ENCODE measurements at regions not wholly inside any gene's neighbourhood (a gene's known extent, or its start where the extent isn't known, plus 50 kb on each side); places are given as distances from the start of the nearest gene placed in this dataset.

DNA sequence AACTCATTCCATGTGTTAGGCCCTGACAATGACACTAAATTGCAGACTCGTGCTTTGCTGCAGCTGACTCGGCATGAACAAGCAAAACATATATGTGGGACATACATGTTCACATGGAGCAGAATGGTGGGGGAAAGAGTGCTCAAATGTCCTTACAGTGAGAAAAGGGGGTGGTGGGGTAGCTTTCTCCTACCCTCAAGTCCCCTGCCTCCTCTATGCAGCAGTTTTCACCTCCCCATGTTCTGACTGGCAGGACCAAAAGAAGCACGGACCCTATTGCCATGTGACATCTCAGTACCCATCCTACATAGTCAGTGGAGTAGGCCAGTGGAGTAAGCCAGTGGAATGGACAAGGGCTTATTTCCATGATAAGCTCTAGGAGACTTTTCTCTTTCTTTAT lies 259.3 kb downstream of the TTC32 start:
- Histone ChIP-seq H3K36me3 (no peaks in the 10 kb centered on the region), H3K27me3 (no peaks in the 10 kb centered on the region), H3K4me1 (ENCODE audit: insufficient read depth) (no peaks in the 10 kb centered on the region), H3K9me3 (no peaks in the 10 kb centered on the region), H3K27ac (no peak overlapping the region), H3K4me3 (no peak overlapping the region)
- DNase-seq, result no peak
- TF ChIP-seq EP300 (IDR thresholded peaks at IDR 0.05), result no peak
- TF ChIP-seq, protein P1, sequence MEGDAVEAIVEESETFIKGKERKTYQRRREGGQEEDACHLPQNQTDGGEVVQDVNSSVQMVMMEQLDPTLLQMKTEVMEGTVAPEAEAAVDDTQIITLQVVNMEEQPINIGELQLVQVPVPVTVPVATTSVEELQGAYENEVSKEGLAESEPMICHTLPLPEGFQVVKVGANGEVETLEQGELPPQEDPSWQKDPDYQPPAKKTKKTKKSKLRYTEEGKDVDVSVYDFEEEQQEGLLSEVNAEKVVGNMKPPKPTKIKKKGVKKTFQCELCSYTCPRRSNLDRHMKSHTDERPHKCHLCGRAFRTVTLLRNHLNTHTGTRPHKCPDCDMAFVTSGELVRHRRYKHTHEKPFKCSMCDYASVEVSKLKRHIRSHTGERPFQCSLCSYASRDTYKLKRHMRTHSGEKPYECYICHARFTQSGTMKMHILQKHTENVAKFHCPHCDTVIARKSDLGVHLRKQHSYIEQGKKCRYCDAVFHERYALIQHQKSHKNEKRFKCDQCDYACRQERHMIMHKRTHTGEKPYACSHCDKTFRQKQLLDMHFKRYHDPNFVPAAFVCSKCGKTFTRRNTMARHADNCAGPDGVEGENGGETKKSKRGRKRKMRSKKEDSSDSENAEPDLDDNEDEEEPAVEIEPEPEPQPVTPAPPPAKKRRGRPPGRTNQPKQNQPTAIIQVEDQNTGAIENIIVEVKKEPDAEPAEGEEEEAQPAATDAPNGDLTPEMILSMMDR (IDR thresholded peaks at IDR 0.05), result no peak
- no peak for TF ChIP-seq POLR2A (IDR thresholded peaks at IDR 0.05)
- intact Hi-C loops (cut with DNase I), result no loop called here
- 91 to 97% (median 91%) methylated on average over 3 of the region's 3 CpGs for WGBS, 3 donors

DNA sequence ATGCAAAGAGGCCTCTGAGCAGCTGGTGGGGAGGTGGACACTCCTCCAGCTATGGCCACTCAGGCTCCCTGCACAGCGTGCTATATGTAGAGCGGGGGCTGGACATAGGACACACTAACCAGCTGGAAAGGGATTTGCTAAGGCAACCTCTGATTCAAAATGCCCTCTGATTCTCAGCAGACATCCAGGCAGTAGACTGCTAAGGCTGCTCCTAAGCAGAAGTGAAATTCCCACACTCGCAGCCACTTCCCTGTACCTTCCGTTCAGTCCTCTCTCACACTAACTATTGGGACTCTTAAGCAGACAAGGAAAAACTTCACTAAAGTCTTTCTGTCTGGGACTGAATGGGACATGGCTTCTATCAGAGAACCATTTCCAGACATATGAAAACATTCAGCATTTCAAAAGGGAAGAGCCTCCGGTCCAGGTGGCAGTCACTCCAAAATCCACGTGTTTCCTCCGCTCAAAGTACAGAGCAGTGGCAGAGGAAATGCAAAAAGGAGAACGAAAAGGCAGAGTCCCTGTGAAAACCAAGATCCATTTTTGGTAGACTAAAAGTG lies 265.8 kb downstream of the TTC32 start:
- Histone ChIP-seq H3K4me3 (no peak overlapping the region), H3K4me1 (ENCODE audit: insufficient read depth) (no peaks in the 10 kb centered on the region), H3K36me3 (no peaks in the 10 kb centered on the region), H3K27me3 (no peaks in the 10 kb centered on the region), H3K27ac (no peak overlapping the region), H3K9me3 (no peaks in the 10 kb centered on the region)
- no peak for TF ChIP-seq EP300 (IDR thresholded peaks at IDR 0.05)
- no peak for TF ChIP-seq POLR2A (IDR thresholded peaks at IDR 0.05)
- TF ChIP-seq, protein P1 (IDR thresholded peaks at IDR 0.05), result no peak
- no peak for DNase-seq
- intact Hi-C loops (cut with DNase I), result no loop called here
- WGBS, 3 donors, result 88 to 91% (median 90%) methylated on average over 8 of the region's 8 CpGs

DNA sequence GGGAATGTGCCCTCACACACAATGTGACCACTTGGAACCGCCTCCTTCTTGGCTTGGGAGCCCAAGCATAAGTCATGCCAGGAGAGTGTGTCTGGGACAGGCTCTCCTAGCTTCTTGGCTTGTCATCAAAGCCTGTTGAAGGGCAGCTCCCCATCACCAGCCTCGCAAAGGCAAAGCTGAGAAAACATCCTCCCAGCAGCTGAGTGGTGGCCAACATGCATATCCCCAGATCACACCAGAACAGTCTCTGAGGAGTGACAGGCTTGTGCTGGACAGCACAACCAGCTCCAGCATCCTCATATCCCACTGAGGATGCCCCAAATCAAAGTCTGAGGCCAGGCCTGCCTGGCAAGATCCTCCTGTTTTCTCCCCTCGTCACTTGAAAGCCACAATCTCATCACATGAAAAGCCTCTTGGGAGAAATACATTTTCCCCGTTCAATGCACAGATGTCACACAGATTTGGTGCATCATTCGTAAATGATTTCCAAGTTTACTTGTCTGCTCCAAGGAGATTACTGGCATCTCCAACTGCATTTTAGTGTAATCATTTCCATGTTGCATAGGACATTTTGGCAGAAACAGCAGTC lies 269.3 kb downstream of the TTC32 start:
- DNase-seq, result no peak
- TF ChIP-seq POLR2A (IDR thresholded peaks at IDR 0.05) (no peak), EP300 (IDR thresholded peaks at IDR 0.05) (no peak)
- TF ChIP-seq, protein P1 (IDR thresholded peaks at IDR 0.05), result no peak
- WGBS, 3 donors, result 59 to 63% (median 61%) methylated on average over 5 of the region's 5 CpGs
- Histone ChIP-seq H3K36me3 (no peaks in the 10 kb centered on the region), H3K27me3 (no peaks in the 10 kb centered on the region), H3K4me1 (ENCODE audit: insufficient read depth) (no peaks in the 10 kb centered on the region), H3K9me3 (no peaks in the 10 kb centered on the region), H3K27ac (no peak overlapping the region), H3K4me3 (no peak overlapping the region)
- intact Hi-C loops (cut with DNase I), result no loop called here

DNA sequence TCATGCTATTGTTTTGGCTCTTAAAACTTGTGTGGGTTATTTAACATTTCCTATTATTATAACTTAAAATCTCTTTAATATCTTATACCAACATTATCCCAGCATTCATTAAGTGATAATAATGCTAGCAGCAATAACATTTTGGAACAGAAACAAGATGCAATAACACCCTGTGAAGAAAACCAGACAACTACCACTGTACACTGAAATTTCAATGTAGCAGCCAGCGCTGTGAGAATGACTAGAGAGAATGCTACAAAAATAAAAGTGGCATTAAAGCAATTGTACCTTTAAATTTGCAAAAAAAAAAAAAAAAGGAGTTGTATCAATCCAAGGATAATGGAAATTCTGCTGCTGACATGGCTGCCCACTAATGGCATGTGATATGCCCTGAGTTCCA lies 269.9 kb downstream of the TTC32 start:
- no peak overlapping the region for H3K4me3 ChIP-seq
- no peaks in the 10 kb centered on the region for H3K36me3 ChIP-seq
- H3K27me3 ChIP-seq, result no peaks in the 10 kb centered on the region
- WGBS, 3 donors, result 79 to 89% (median 86%) methylated on average over 1 of the region's 1 CpG
- intact Hi-C loops (cut with DNase I), result no loop called here
- H3K9me3 ChIP-seq, result no peaks in the 10 kb centered on the region
- no peaks in the 10 kb centered on the region for H3K4me1 ChIP-seq (ENCODE audit: insufficient read depth)
- TF ChIP-seq POLR2A (IDR thresholded peaks at IDR 0.05), result no peak
- TF ChIP-seq, protein P1 (IDR thresholded peaks at IDR 0.05), result no peak
- TF ChIP-seq EP300 (IDR thresholded peaks at IDR 0.05), result no peak
- no peak overlapping the region for H3K27ac ChIP-seq
- DNase-seq, result no peak
